Erythroblast (primary cell): ENCODE measurements at regions not wholly inside any gene's neighbourhood (a gene's known extent, or its start where the extent isn't known, plus 50 kb on each side); places are given as distances from the start of the nearest gene placed in this dataset.

ENCODE experiments used
- GATA1 ChIP-seq: IDR thresholded peaks from 2 replicates; pipeline ENCODE4 v1.6.1; 2011; ENCODE audit warnings: low read depth, mild to moderate bottlenecking, control low read depth, low read length, moderate library complexity
- POLR2A ChIP-seq: IDR thresholded peaks from 2 replicates; pipeline ENCODE4 v1.6.1; 2011; ENCODE audit warnings: mild to moderate bottlenecking, low read length

- no peak for TF ChIP-seq POLR2A
- TF ChIP-seq GATA1, result no peak
Measured at GRCh38 chr2:190755772-190756415, 107.0 kb downstream of the NAB1 start.
